H1 (cell line): ENCODE measurements at regions not wholly inside any gene's neighbourhood (a gene's known extent, or its start where the extent isn't known, plus 50 kb on each side); places are given as distances from the start of the nearest gene placed in this dataset.

Experiments
- CTCF ChIA-PET: fragments of 300-600 bp; sonication (Branson Sonifier 250); formaldehyde crosslinking; loops from one replicate; lab custom pipeline; 2021; ENCODE audit not compliant: partially characterized antibody; lab: Charles Lee
- POLR2A ChIA-PET: fragments of 300-600 bp; sonication (Branson Sonifier 250); formaldehyde crosslinking; loops from one replicate; lab custom pipeline; 2021; ENCODE audit warnings: inconsistent platforms; ENCODE audit not compliant: partially characterized antibody; lab: Charles Lee
- DNase-seq, 2 experiments: peaks; one replicate each; pipeline versions ENCODE4 v3.0.0 to v3.0.0-alpha.2; 2010 to 2022; ENCODE audit warnings: low spot score in 2 of 2, low read depth in 1 of 2, mixed read lengths in 1 of 2
- FAIRE-seq: peaks from 2 replicates; lab custom pipeline; 2011; peaks lifted over from hg19 to GRCh38; lab: Jason Lieb, UNC
- H2AFZ ChIP-seq: 2 replicates; pipeline ENCODE4 v1.8.1; 2012; ENCODE audit warnings: low read length, inconsistent platforms
- H2AK5ac ChIP-seq: 2 replicates; pipeline ENCODE4 v1.6.1; 2013; ENCODE audit warnings: low read depth, low read length
- H2BK120ac ChIP-seq: replicated peaks from 2 replicates; pipeline ENCODE3; 2013; ENCODE audit warnings: low read depth, low read length, inconsistent platforms
- H2BK12ac ChIP-seq: 2 replicates; pipeline ENCODE4 v1.6.1; 2013; ENCODE audit warnings: low read depth, low read length
- H2BK15ac ChIP-seq: 2 replicates; pipeline ENCODE4 v1.6.1; 2013; ENCODE audit warnings: low read length
- H2BK20ac ChIP-seq: 2 replicates; pipeline ENCODE4 v1.6.1; 2013; ENCODE audit warnings: low read length
- H2BK5ac ChIP-seq: 2 replicates; pipeline ENCODE4 v1.6.1; 2013; ENCODE audit warnings: low read depth, low read length
- H3K14ac ChIP-seq: 2 replicates; pipeline ENCODE4 v1.6.1; 2013; ENCODE audit warnings: inconsistent platforms; ENCODE audit not compliant: insufficient read length
- H3K18ac ChIP-seq: 2 replicates; pipeline ENCODE4 v1.6.1; 2013; ENCODE audit warnings: low read length; ENCODE audit errors: extremely low read depth
- H3K23ac ChIP-seq: 2 replicates; pipeline ENCODE4 v1.6.1; 2013; ENCODE audit warnings: inconsistent platforms; ENCODE audit not compliant: insufficient read length
- H3K23me2 ChIP-seq: 2 replicates; pipeline ENCODE4 v1.6.1; 2013; ENCODE audit warnings: low read depth, low read length
- H3K27ac ChIP-seq: 2 replicates; pipeline ENCODE4 v1.6.1; 2011; ENCODE audit warnings: low read depth, low read length, inconsistent platforms
- H3K27me3 ChIP-seq, 4 experiments: replicated peaks in 1 of 4; 1 replicate in 1 of 4; 2 replicates in 3 of 4; pipeline versions ENCODE4 v1.6.1 to v1.8.1; 2011 to 2013; ENCODE audit warnings: low read length in 3 of 4, mild to moderate bottlenecking in 3 of 4, inconsistent platforms in 2 of 4, mixed read lengths in 2 of 4, moderate library complexity in 1 of 4; ENCODE audit not compliant: control insufficient read depth in 3 of 4, insufficient read depth in 3 of 4; ENCODE audit errors: extremely low read depth in 1 of 4
- H3K36me3 ChIP-seq, 4 experiments: 2 replicates each; pipeline versions ENCODE4 v1.6.1 to v1.8.1; 2011 to 2013; ENCODE audit warnings: mild to moderate bottlenecking in 4 of 4, low read length in 3 of 4, moderate library complexity in 2 of 4, control low read depth in 1 of 4, inconsistent platforms in 1 of 4; ENCODE audit not compliant: insufficient read depth in 4 of 4, control insufficient read depth in 2 of 4
- H3K4ac ChIP-seq: replicated peaks from 2 replicates; pipeline ENCODE3; 2013; ENCODE audit warnings: low read length, low read depth, mixed read lengths, inconsistent platforms; ENCODE audit not compliant: insufficient read length
- H3K4me1 ChIP-seq, 4 experiments: replicated peaks in 1 of 4; 1 replicate in 1 of 4; 2 replicates in 3 of 4; pipeline versions ENCODE4 v1.6.1 to v1.8.1; 2011 to 2013; ENCODE audit warnings: low read length in 3 of 4, inconsistent platforms in 2 of 4, mixed read lengths in 1 of 4; ENCODE audit not compliant: insufficient read depth in 4 of 4, control insufficient read depth in 3 of 4
- H3K4me2 ChIP-seq, 2 experiments: 2 replicates each; pipeline versions ENCODE4 v1.6.1 to v1.8.1; 2011 to 2013; ENCODE audit warnings: low read depth in 2 of 2, low read length in 2 of 2, control low read depth in 1 of 2, inconsistent platforms in 1 of 2, mild to moderate bottlenecking in 1 of 2; ENCODE audit not compliant: insufficient read depth in 1 of 2
- H3K4me3 ChIP-seq, 4 experiments: fragments of 200-600, 300-600 bp in 1 of 4; sonication (generic), shearing (Covaris generic), sonication (Bioruptor Twin) in 1 of 4; 2 replicates each; pipeline versions ENCODE4 v1.5.1 to v1.8.1; 2011 to 2016; ENCODE audit warnings: low read length in 4 of 4, low read depth in 3 of 4, control low read depth in 2 of 4, inconsistent platforms in 2 of 4, mild to moderate bottlenecking in 2 of 4, mixed read lengths in 1 of 4, moderate library complexity in 1 of 4; ENCODE audit not compliant: insufficient read depth in 2 of 4; ENCODE audit errors: extremely low read depth in 1 of 4
- H3K56ac ChIP-seq: replicated peaks from 2 replicates; pipeline ENCODE3; 2013; ENCODE audit warnings: low read depth, mild to moderate bottlenecking, mixed read lengths, low read length, inconsistent platforms; ENCODE audit not compliant: insufficient read length
- H3K79me1 ChIP-seq: 2 replicates; pipeline ENCODE4 v1.6.1; 2013; ENCODE audit warnings: low read depth, low read length, control low read depth
- H3K79me2 ChIP-seq, 2 experiments: 2 replicates each; pipeline versions ENCODE4 v1.6.1 to v1.8.1; 2012 to 2013; ENCODE audit warnings: low read length in 2 of 2, mild to moderate bottlenecking in 2 of 2, inconsistent platforms in 1 of 2; ENCODE audit not compliant: insufficient read depth in 2 of 2, control insufficient read depth in 1 of 2
- H3K9ac ChIP-seq, 4 experiments: replicated peaks in 1 of 4; 1 replicate in 1 of 4; 2 replicates in 3 of 4; pipeline versions ENCODE4 v1.6.1 to v1.8.1; 2011 to 2013; ENCODE audit warnings: low read depth in 3 of 4, low read length in 3 of 4, control low read depth in 2 of 4, mild to moderate bottlenecking in 2 of 4, moderate library complexity in 2 of 4, inconsistent platforms in 1 of 4; ENCODE audit errors: extremely low read depth in 1 of 4
- H3K9me3 ChIP-seq, 2 experiments: 2 replicates each; pipeline versions ENCODE4 v1.6.1 to v1.8.1; 2012 to 2013; ENCODE audit warnings: mild to moderate bottlenecking in 2 of 2, moderate library complexity in 2 of 2, control low read depth in 1 of 2, inconsistent platforms in 1 of 2, low read depth in 1 of 2, low read length in 1 of 2, mixed read lengths in 1 of 2; ENCODE audit not compliant: insufficient read depth in 2 of 2
- H4K20me1 ChIP-seq, 2 experiments: replicated peaks in 1 of 2; 2 replicates each; pipeline versions ENCODE3 to v1.8.1; 2011 to 2013; ENCODE audit warnings: inconsistent platforms in 2 of 2, low read length in 2 of 2, mild to moderate bottlenecking in 1 of 2; ENCODE audit not compliant: insufficient read depth in 2 of 2, control insufficient read depth in 1 of 2
- H4K5ac ChIP-seq: 2 replicates; pipeline ENCODE4 v1.6.1; 2013; ENCODE audit warnings: low read length, low read depth, mixed read lengths, inconsistent platforms; ENCODE audit not compliant: insufficient read length
- H4K8ac ChIP-seq: 2 replicates; pipeline ENCODE4 v1.8.0; 2013; ENCODE audit warnings: mild to moderate bottlenecking, moderate library complexity, low read length, inconsistent platforms; ENCODE audit not compliant: insufficient read depth; ENCODE audit errors: extremely low read depth
- H4K91ac ChIP-seq: replicated peaks from 2 replicates; pipeline ENCODE3; 2013; ENCODE audit warnings: low read length, mixed read lengths, inconsistent platforms; ENCODE audit not compliant: insufficient read length
- BACH1 ChIP-seq: IDR thresholded peaks from 2 replicates; pipeline ENCODE4 v1.6.1; 2012; ENCODE audit warnings: low read length, improper control_type of control experiment
- CBX8 ChIP-seq: fragments of 300-800, 300-1000 bp; sonication (generic); IDR thresholded peaks from 2 replicates; pipeline ENCODE4 v1.7.1; 2016; ENCODE audit warnings: low read depth, low read length, borderline replicate concordance
- GABPA ChIP-seq: IDR thresholded peaks from 2 replicates; pipeline ENCODE4 v1.6.1; 2011; ENCODE audit warnings: mild to moderate bottlenecking, low read length, moderate library complexity, borderline replicate concordance; ENCODE audit not compliant: insufficient read depth
- HDAC2 ChIP-seq, 2 experiments: fragments of 300-600 bp in 1 of 2; sonication (generic) in 1 of 2; IDR thresholded peaks; 2 replicates each; pipeline ENCODE4 v1.6.1; 2011 to 2012; ENCODE audit warnings: low read depth in 2 of 2, low read length in 2 of 2, mild to moderate bottlenecking in 2 of 2, moderate library complexity in 2 of 2, borderline replicate concordance in 1 of 2, inconsistent platforms in 1 of 2
- KDM5A ChIP-seq: fragments of 200-600 bp; IDR thresholded peaks from 2 replicates; pipeline ENCODE4 v1.7.1; 2012; ENCODE audit warnings: mild to moderate bottlenecking, low read length, inconsistent platforms, mixed read lengths
- MAFK ChIP-seq: IDR thresholded peaks from 2 replicates; pipeline ENCODE4 v1.6.1; 2012; ENCODE audit warnings: low read depth, mild to moderate bottlenecking, improper control_type of control experiment, low read length
- NANOG ChIP-seq: IDR thresholded peaks from 2 replicates; pipeline ENCODE4 v1.6.1; 2011; ENCODE audit warnings: low read length, low read depth, mild to moderate bottlenecking, inconsistent platforms; ENCODE audit not compliant: insufficient read depth, poor library complexity, severe bottlenecking
- NRF1 ChIP-seq: IDR thresholded peaks from 2 replicates; pipeline ENCODE4 v1.6.1; 2011; ENCODE audit warnings: mild to moderate bottlenecking, low read depth, low read length, improper control_type of control experiment
- POU5F1 ChIP-seq: IDR thresholded peaks from 2 replicates; pipeline ENCODE4 v1.6.1; 2011; ENCODE audit warnings: low read depth, mild to moderate bottlenecking, low read length, moderate library complexity
- RAD21 ChIP-seq, 2 experiments: IDR thresholded peaks in 1 of 2; conservative IDR thresholded peaks in 1 of 2; 2 replicates each; pipeline ENCODE4 v1.6.1; 2011; ENCODE audit warnings: low read depth in 2 of 2, low read length in 2 of 2, improper control_type of control experiment in 1 of 2, inconsistent platforms in 1 of 2, mild to moderate bottlenecking in 1 of 2, moderate library complexity in 1 of 2
- SIN3A ChIP-seq, 2 experiments: IDR thresholded peaks in 1 of 2; conservative IDR thresholded peaks in 1 of 2; 2 replicates each; pipeline ENCODE4 v1.6.1; 2011 to 2012; ENCODE audit warnings: low read length in 2 of 2, improper control_type of control experiment in 1 of 2, low read depth in 1 of 2, mild to moderate bottlenecking in 1 of 2
- SIRT6 ChIP-seq: IDR thresholded peaks from one replicate; pipeline ENCODE4 v1.7.1; 2012; ENCODE audit warnings: low read length, inconsistent platforms
- SRF ChIP-seq: IDR thresholded peaks from 2 replicates; pipeline ENCODE4 v1.6.1; 2011; ENCODE audit warnings: mild to moderate bottlenecking, low read depth, low read length, moderate library complexity
- WGBS, 2 experiments: shearing (Covaris generic) in 1 of 2; methylation state at CpG; one replicate each; pipeline versions ENCODE4 v1.1.6 to v1.1.7; 2013 to 2015; ENCODE audit warnings: low lambda C conversion rate in 2 of 2, mixed read lengths in 2 of 2, inconsistent platforms in 1 of 2, low coverage in 1 of 2, missing lambda C conversion rate in 1 of 2; ENCODE audit not compliant: insufficient replicate concordance in 2 of 2, insufficient coverage in 1 of 2, insufficient read length in 1 of 2; ENCODE audit errors: extremely low coverage in 1 of 2, missing lambda C conversion rate in 1 of 2; 5-methylcytosine and 5-hydroxymethylcytosine counted together
- TF ChIP-seq, protein P1 (sequence below): IDR thresholded peaks from 2 replicates; pipeline ENCODE4 v1.6.1; 2012; ENCODE audit warnings: inconsistent platforms

DNA sequence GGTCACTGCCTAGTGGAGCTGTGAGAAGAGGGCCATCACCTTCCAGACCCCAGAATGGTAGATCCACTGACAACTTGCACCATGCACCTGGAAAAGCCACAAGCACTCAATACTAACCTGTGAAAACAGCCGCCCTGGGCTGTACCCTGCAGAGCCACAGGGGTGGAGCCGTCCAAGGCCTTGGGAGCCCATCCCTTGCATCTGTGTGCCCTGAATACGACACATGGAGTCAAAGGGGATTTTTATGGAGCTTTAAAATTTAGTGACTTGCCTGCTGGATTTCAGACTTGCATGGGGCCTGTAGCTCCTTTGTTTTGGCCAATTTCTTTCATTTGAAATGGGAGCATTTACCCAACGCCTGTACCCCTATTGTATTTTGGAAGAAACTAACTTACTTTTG lies 62.4 kb upstream of the HTR4 start:
- ChIA-PET CTCF (interaction anchor here (0.9 to 2.2 kb wide), 2 partner anchors 15 to 272 kb away, joined by 4 to 8 read pairs; no protein-coding TSS in a partner anchor), POLR2A (no interaction called here)
- Histone ChIP-seq H2BK5ac (no peak overlapping the region), H3K4me1 (peaks cover 0 to 3% (median 0%) of the 10 kb centered on the region in 4 experiments; a peak in 1 of 7 replicates), H4K20me1 (no peaks in the 10 kb centered on the region), H2BK20ac (no peak overlapping the region), H3K36me3 (no peaks in the 10 kb centered on the region), H3K23me2 (no peaks in the 10 kb centered on the region), H3K79me1 (no peaks in the 10 kb centered on the region), H3K56ac (no peak overlapping the region), H3K9me3 (no peaks in the 10 kb centered on the region), H3K18ac (no peak overlapping the region), H3K14ac (no peak overlapping the region), H3K4ac (no peak overlapping the region), H3K4me3 (no peak overlapping the region), H3K9ac (no peak overlapping the region), H2BK15ac (no peak overlapping the region), H4K5ac (no peak overlapping the region), H4K8ac (no peak overlapping the region), H3K79me2 (no peaks in the 10 kb centered on the region), H4K91ac (no peak overlapping the region), H3K27me3 (no peaks in the 10 kb centered on the region), H3K27ac (no peak overlapping the region), H3K23ac (no peak overlapping the region), H2AFZ (no peak overlapping the region), H3K4me2 (no peak overlapping the region), H2BK12ac (no peak overlapping the region), H2AK5ac (no peak overlapping the region), H2BK120ac (no peak overlapping the region)
- no peak for FAIRE-seq
- WGBS, 2 experiments, result 79% methylated on average over 4 of the region's 4 CpGs; no CpG with 5 or more reads in 1 of the 2 experiments
- DNase-seq, result no peak
- TF ChIP-seq NRF1 (no peak), HDAC2 (IDR thresholded peaks at IDR 0.05; ENCODE audit: borderline replicate concordance in 1 of 2, low read depth in 2 of 2, low read length in 2 of 2) (no peak), NANOG (no peak), GABPA (no peak), CBX8 (no peak), POU5F1 (no peak), BACH1 (no peak), SIN3A (conservative IDR thresholded peaks at IDR 0.05 in 1 of 2, IDR thresholded peaks at IDR 0.05 in 1 of 2; ENCODE audit: low read depth in 1 of 2, low read length in 2 of 2) (no peak), MAFK (no peak), KDM5A (no peak), SRF (no peak), RAD21 (IDR thresholded peaks at IDR 0.05 in 1 of 2, conservative IDR thresholded peaks at IDR 0.05 in 1 of 2; ENCODE audit: low read depth in 2 of 2, low read length in 2 of 2) (no peak), SIRT6 (no peak)
- TF ChIP-seq, protein P1, sequence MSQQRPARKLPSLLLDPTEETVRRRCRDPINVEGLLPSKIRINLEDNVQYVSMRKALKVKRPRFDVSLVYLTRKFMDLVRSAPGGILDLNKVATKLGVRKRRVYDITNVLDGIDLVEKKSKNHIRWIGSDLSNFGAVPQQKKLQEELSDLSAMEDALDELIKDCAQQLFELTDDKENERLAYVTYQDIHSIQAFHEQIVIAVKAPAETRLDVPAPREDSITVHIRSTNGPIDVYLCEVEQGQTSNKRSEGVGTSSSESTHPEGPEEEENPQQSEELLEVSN, result no peak
